GM21526 (cell line): ENCODE measurements at regions not wholly inside any gene's neighbourhood (a gene's known extent, or its start where the extent isn't known, plus 50 kb on each side); places are given as distances from the start of the nearest gene placed in this dataset.
A peak's percentile ranks its signal among the peaks of the same experiment; 100 is the strongest.
"Not testable (repeated sequence)": the region's sequence is repeated elsewhere in the genome, so short reads cannot be mapped to it uniquely, and the experiment has no call there.

Source experiments
- ATAC-seq: cut with Tn5 transposase; IDR thresholded peaks from one replicate; pipeline ENCODE4 v1.9.1; 2021; ENCODE audit warnings: moderate library complexity; ENCODE audit not compliant: unreplicated experiment, low FRiP score

- ATAC-seq, result no peak
Observed at GRCh38 chr12:11978726-11979384, 91.9 kb upstream of the BCL2L14 start.

- ATAC-seq, result no peak
Observed at GRCh38 chr12:11980115-11980514, 90.6 kb upstream of the BCL2L14 start.

GRCh38 chr12:11981121-11981733, 89.5 kb upstream of the BCL2L14 start:
- ATAC-seq, result peak; percentile 82

GRCh38 chr12:11984417-11984816, 86.3 kb upstream of the BCL2L14 start:
- ATAC-seq, result no peak

GRCh38 chr12:11986165-11986564, 84.6 kb upstream of the BCL2L14 start:
- ATAC-seq, result no peak

GRCh38 chr12:11987901-11988300, 82.8 kb upstream of the BCL2L14 start:
- no peak for ATAC-seq

- no peak for ATAC-seq
Observed at GRCh38 chr12:11991604-11992003, 79.1 kb upstream of the BCL2L14 start.

- ATAC-seq, result no peak
Observed at GRCh38 chr12:11992515-11992914, 78.2 kb upstream of the BCL2L14 start.

- not testable (repeated sequence) for ATAC-seq
Observed at GRCh38 chr12:11998307-11998943, 72.3 kb upstream of the BCL2L14 start.

- ATAC-seq, result no peak
Observed at GRCh38 chr12:11998944-11999315, 71.8 kb upstream of the BCL2L14 start.

GRCh38 chr12:12003609-12004008, 67.1 kb upstream of the BCL2L14 start:
- no peak for ATAC-seq

- no peak for ATAC-seq
Observed at GRCh38 chr12:12004524-12004923, 66.2 kb upstream of the BCL2L14 start.

GRCh38 chr12:12007001-12007712, 63.6 kb upstream of the BCL2L14 start:
- no peak for ATAC-seq

GRCh38 chr12:12007713-12008231, 63.0 kb upstream of the BCL2L14 start:
- ATAC-seq, result no peak

- no peak for ATAC-seq
Observed at GRCh38 chr12:12008232-12008850, 62.4 kb upstream of the BCL2L14 start.

- peak; percentile 38 for ATAC-seq
Observed at GRCh38 chr12:12008931-12009611, 61.7 kb upstream of the BCL2L14 start.

- peak; percentile 5 for ATAC-seq
Observed at GRCh38 chr12:12009749-12010276, 60.9 kb upstream of the BCL2L14 start.

GRCh38 chr12:12010277-12011039, 60.3 kb upstream of the BCL2L14 start:
- ATAC-seq, result peak; percentile 40

- ATAC-seq, result no peak
Observed at GRCh38 chr12:12011880-12012260, 58.9 kb upstream of the BCL2L14 start.
